HFF-Myc (cell line): ENCODE measurements at regions not wholly inside any gene's neighbourhood (a gene's known extent, or its start where the extent isn't known, plus 50 kb on each side); places are given as distances from the start of the nearest gene placed in this dataset.

Experiments
- DNase-seq: peaks from one replicate; pipeline ENCODE4 v3.0.0-alpha.2; 2011; ENCODE audit warnings: low read depth; ENCODE audit errors: extremely low read depth
- H3K4me3 ChIP-seq: replicated peaks from 2 replicates; pipeline ENCODE4 v1.5.1; 2011; ENCODE audit warnings: low read depth, mild to moderate bottlenecking, control low read depth, low read length
- CTCF ChIP-seq: IDR thresholded peaks from 2 replicates; pipeline ENCODE4 v1.5.1; 2012; ENCODE audit warnings: mild to moderate bottlenecking, low read depth, low read length, control low read depth; ENCODE audit errors: missing control alignments

GRCh38 chr14:82104013-82104412 lies 570.4 kb upstream of the SEL1L start:
- no peak for DNase-seq
- no peak overlapping the region for H3K4me3 ChIP-seq

GRCh38 chr14:82112210-82112839 lies 578.7 kb upstream of the SEL1L start:
- no peak for TF ChIP-seq CTCF
- DNase-seq: no peak
- H3K4me3 ChIP-seq: no peak overlapping the region

More at GRCh38 chr14:82104013-82104412, 570.4 kb upstream of the SEL1L start:
- no peak for TF ChIP-seq CTCF

GRCh38 chr14:82113007-82113406 lies 579.4 kb upstream of the SEL1L start:
- no peak for DNase-seq
- H3K4me3 ChIP-seq: no peak overlapping the region
- TF ChIP-seq CTCF: no peak

- DNase-seq: no peak
- no peak for TF ChIP-seq CTCF
- no peak overlapping the region for H3K4me3 ChIP-seq
Observed at GRCh38 chr14:82113710-82114109, 580.1 kb upstream of the SEL1L start.

GRCh38 chr14:82116721-82117120 lies 583.1 kb upstream of the SEL1L start:
- no peak for DNase-seq

GRCh38 chr14:82122655-82123054 lies 589.0 kb upstream of the SEL1L start:
- TF ChIP-seq CTCF: no peak
- DNase-seq: no peak

More at GRCh38 chr14:82116721-82117120, 583.1 kb upstream of the SEL1L start:
- no peak overlapping the region for H3K4me3 ChIP-seq
- TF ChIP-seq CTCF: no peak

GRCh38 chr14:82124511-82124910 lies 590.9 kb upstream of the SEL1L start:
- no peak for DNase-seq
- TF ChIP-seq CTCF: no peak

More at GRCh38 chr14:82122655-82123054, 589.0 kb upstream of the SEL1L start:
- no peak overlapping the region for H3K4me3 ChIP-seq

More at GRCh38 chr14:82124511-82124910, 590.9 kb upstream of the SEL1L start:
- no peak overlapping the region for H3K4me3 ChIP-seq
